ENCODE measurements at regions not wholly inside any gene's neighbourhood (a gene's known extent, or its start where the extent isn't known, plus 50 kb on each side); places are given as distances from the start of the nearest gene placed in this dataset.

GRCh38 chr7:17233603-17234002 is 64.8 kb upstream of the AHR start:
- no peak for DNase-seq (ENCODE audit: low spot score in 2 of 2, unreplicated experiment in 2 of 2)
- Mint-ChIP-seq H3K27ac (peak overlapping the region; percentile 57), H3K27me3 (ENCODE audit: low read depth) (no peaks in the 10 kb centered on the region), H3K4me1 (peaks cover 8% of the 10 kb centered on the region), H3K4me3 (no peak overlapping the region), H3K9me3 (peaks cover 9% of the 10 kb centered on the region), H3K36me3 (peaks cover 5% of the 10 kb centered on the region)
- no peak for TF ChIP-seq CTCF (IDR thresholded peaks at IDR 0.05; ENCODE audit: unreplicated experiment)

- H3K4me3 Mint-ChIP-seq, result no peak overlapping the region
- H3K4me1 Mint-ChIP-seq, result peaks cover 9% of the 10 kb centered on the region
- H3K9me3 Mint-ChIP-seq, result peaks cover 9% of the 10 kb centered on the region
- no peak for DNase-seq (ENCODE audit: low spot score in 2 of 2, unreplicated experiment in 2 of 2)
- peak overlapping the region; percentile 57 for H3K27ac Mint-ChIP-seq
- peaks cover 5% of the 10 kb centered on the region for H3K36me3 Mint-ChIP-seq
- TF ChIP-seq CTCF (IDR thresholded peaks at IDR 0.05; ENCODE audit: unreplicated experiment), result no peak
- H3K27me3 Mint-ChIP-seq (ENCODE audit: low read depth), result no peaks in the 10 kb centered on the region
These were observed 64.4 kb upstream of the AHR start for GRCh38 chr7:17234030-17234397.

DNA sequence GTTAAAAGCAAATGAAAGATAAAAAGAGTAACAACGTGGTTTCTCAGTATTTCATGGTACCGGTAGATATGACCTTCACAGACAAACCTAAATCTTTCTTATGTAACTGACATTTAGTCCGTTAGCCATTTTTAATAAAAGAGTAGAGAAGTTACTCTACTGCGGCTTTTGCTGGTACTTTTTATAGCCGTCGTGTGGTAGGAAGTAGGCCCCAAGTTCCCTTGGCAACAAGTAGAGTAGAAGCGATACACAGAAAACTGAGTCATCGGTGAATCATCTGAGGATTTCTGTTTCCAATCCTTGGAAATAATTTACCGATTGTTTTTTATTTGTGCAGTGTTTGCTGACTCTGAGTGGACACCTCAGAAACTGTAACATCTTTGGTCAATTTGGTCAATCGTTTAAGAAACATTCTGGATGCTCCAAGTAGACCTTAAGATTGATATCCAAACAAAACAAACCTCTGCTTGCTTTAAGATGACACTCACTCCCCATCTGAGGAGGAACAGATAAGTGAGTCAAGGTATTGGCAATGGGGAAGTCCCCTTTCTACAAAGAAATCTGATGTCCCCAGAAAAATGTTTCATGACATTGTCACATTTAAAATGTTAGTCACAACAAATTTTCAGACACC is 63.9 kb upstream of the AHR start:
- Mint-ChIP-seq H3K4me3 (no peak overlapping the region), H3K27ac (peak overlapping the region; percentile 57), H3K36me3 (peaks cover 5% of the 10 kb centered on the region), H3K4me1 (peaks cover 12% of the 10 kb centered on the region), H3K9me3 (peaks cover 9% of the 10 kb centered on the region), H3K27me3 (ENCODE audit: low read depth) (no peaks in the 10 kb centered on the region)
- DNase-seq (ENCODE audit: low spot score in 2 of 2, unreplicated experiment in 2 of 2), result no peak
- no peak for TF ChIP-seq CTCF (IDR thresholded peaks at IDR 0.05; ENCODE audit: unreplicated experiment)

GRCh38 chr7:17236171-17236570 is 62.3 kb upstream of the AHR start:
- Mint-ChIP-seq H3K27me3 (ENCODE audit: low read depth) (no peaks in the 10 kb centered on the region), H3K4me1 (peaks cover 19% of the 10 kb centered on the region)
- no peak for DNase-seq (ENCODE audit: low spot score in 2 of 2, unreplicated experiment in 2 of 2)

GRCh38 chr7:17236603-17237002 is 61.8 kb upstream of the AHR start:
- peaks cover 19% of the 10 kb centered on the region for H3K4me1 Mint-ChIP-seq
- peaks cover 5% of the 10 kb centered on the region for H3K36me3 Mint-ChIP-seq
- H3K27ac Mint-ChIP-seq, result no peak overlapping the region
- H3K9me3 Mint-ChIP-seq, result peaks cover 9% of the 10 kb centered on the region
- no peak overlapping the region for H3K4me3 Mint-ChIP-seq
- H3K27me3 Mint-ChIP-seq (ENCODE audit: low read depth), result no peaks in the 10 kb centered on the region
- DNase-seq (ENCODE audit: low spot score in 2 of 2, unreplicated experiment in 2 of 2), result no peak
- no peak for TF ChIP-seq CTCF (IDR thresholded peaks at IDR 0.05; ENCODE audit: unreplicated experiment)

More at GRCh38 chr7:17236171-17236570, 62.3 kb upstream of the AHR start:
- Mint-ChIP-seq H3K9me3 (peaks cover 9% of the 10 kb centered on the region), H3K4me3 (no peak overlapping the region), H3K36me3 (peaks cover 5% of the 10 kb centered on the region), H3K27ac (no peak overlapping the region)
- no peak for TF ChIP-seq CTCF (IDR thresholded peaks at IDR 0.05; ENCODE audit: unreplicated experiment)

DNA sequence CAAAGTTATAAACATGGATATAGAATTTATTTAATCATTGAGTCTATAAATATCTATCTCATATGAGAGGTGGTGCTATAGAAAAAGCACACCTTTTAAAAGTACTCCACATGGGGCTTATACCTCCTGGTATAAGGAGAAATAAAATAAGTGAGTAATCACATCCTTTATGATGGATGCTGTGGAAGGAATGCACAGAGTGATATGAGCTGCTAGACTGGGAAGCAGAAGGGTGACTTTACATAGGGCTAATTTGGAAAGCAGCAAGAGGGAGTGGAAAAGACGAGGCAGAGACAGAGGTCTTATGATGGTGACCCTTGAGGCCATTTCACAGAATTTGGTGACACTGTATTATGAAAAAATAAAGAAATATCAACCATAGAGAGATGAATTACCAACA is 59.4 kb upstream of the AHR start:
- H3K36me3 Mint-ChIP-seq, result peaks cover 5% of the 10 kb centered on the region
- no peak overlapping the region for H3K27ac Mint-ChIP-seq
- H3K4me3 Mint-ChIP-seq, result no peak overlapping the region
- no peak for TF ChIP-seq CTCF (IDR thresholded peaks at IDR 0.05; ENCODE audit: unreplicated experiment)
- H3K27me3 Mint-ChIP-seq (ENCODE audit: low read depth), result no peaks in the 10 kb centered on the region
- H3K9me3 Mint-ChIP-seq, result peaks cover 9% of the 10 kb centered on the region
- H3K4me1 Mint-ChIP-seq, result peaks cover 18% of the 10 kb centered on the region
- no peak for DNase-seq (ENCODE audit: low spot score in 2 of 2, unreplicated experiment in 2 of 2)
